Forelimb muscle (tissue), 1 donor: ENCODE measurements at regions not wholly inside any gene's neighbourhood (a gene's known extent, or its start where the extent isn't known, plus 50 kb on each side); places are given as distances from the start of the nearest gene placed in this dataset.

Experiments used
- DNase-seq: peaks from one replicate; pipeline ENCODE4 v3.0.0-alpha.2; 2013; ENCODE audit warnings: low read depth

DNA sequence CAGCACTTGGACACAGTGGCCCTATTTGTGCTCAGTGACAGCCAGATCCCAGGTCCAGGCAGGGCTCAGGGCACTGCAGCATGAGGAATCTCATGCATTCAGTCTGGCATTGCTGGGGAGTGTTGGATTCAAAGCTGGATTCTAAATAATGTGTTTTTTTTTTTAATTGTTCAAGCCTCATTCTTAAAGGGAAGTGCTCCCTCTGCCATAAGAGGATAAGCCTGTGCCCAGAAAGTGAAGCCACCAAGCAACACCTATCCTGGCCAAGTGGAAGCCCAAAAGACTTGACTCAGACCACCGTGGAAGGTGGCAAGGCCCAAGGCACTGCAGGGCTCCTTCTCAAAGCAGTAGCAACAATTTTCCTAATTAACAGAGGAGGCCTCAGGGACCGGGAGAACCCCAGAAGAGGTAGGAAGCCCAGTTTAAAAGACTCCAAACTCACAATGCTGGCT, 135.6 kb downstream of the ACTL7B start:
- DNase-seq = no peak

- peak; percentile 20 for DNase-seq
Observed at GRCh38 chr9:108710424-108710823, 145.4 kb downstream of the ACTL7B start.

- no peak for DNase-seq
Observed at GRCh38 chr9:108709997-108710396, 145.8 kb downstream of the ACTL7B start.

- no peak for DNase-seq
Observed at GRCh38 chr9:108709126-108709525, 146.7 kb downstream of the ACTL7B start.

GRCh38 chr9:108708448-108708847, 147.3 kb downstream of the ACTL7B start:
- no peak for DNase-seq

- DNase-seq = no peak
Observed at GRCh38 chr9:108707120-108707519, 148.7 kb downstream of the ACTL7B start.

GRCh38 chr9:108704156-108704852, 151.5 kb downstream of the ACTL7B start:
- no peak for DNase-seq

DNA sequence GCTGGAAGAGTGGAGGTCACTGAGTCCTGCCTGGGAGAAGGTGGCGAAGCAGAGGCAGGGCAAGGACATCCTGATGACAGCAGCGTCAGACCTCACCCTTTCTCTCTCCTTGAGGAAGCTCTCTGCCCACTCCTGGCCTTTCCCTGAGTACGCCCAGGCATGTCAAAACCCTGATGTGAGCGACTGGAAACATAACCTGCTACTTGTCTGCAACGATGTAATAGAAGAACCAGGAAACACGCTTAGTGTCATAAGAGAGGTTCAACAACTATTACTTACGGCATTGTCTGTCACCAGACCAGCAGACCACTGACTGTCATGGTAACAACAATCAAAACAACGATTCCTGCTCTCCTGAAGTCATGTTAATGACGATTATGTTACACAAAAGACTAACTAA, 152.4 kb downstream of the ACTL7B start:
- DNase-seq = peak; percentile 25

DNA sequence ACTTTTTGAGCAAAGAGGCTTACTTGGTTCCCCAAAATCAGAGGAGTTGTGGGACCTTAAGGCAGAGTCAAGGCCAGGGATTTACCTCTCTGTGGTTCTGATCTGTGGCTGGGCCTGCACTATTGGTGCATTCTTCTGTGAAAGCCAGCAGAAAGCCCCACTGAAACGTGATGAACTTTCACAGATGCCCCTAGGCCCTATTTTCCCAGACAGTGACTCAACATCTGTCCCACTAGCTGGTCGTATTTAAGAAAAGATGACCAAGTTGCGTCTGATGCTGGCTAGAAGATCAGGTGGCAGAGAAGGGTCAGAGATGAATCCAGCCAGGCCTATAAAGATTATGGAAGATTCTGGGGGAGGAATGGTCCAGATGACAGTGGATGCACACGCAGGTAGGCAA, 153.1 kb downstream of the ACTL7B start:
- DNase-seq = no peak

DNA sequence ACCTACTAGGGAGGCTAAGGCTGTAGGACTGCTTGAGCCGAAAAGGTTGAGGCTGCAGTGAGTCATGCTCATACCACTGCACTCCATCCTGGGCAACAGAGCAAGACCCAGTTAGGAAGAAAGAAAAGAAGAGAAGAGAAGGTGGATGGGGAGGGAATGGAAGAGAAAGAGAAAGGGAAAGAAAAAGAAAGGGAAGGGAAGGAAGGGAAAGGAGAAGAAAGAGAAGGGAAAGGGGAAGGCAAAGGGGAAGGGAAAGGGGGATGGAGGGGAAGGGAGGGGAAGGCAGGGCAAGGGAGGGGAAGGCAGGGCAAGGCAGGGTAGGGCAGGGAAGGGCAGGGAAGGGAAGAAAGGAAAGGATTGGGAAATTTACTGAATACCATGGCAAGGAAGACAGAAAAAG, 157.0 kb downstream of the ACTL7B start:
- DNase-seq = no peak

- DNase-seq = no peak
Observed at GRCh38 chr9:108698231-108698630, 157.6 kb downstream of the ACTL7B start.

- no peak for DNase-seq
Observed at GRCh38 chr9:108696156-108696555, 159.6 kb downstream of the ACTL7B start.

DNA sequence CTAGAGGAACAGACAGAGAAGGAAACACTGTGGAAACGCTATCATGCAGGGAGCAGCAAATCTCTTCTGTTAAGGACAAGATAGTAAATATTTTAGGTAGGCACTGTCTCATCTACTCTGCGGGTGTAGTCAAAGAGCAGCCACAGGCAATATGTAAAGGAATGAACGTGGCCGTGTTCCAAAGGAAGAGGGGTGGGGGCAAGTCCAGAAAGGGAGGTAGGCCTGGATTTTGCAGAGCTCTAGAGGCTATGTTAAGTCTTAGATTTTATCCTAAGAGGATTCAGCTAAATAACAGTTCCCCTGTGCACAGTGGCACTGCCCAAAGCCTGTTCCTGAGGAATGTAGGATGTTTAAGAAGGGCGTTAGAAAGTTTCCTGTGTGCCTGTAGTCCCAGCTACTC, 161.6 kb downstream of the ACTL7B start:
- no peak for DNase-seq

DNA sequence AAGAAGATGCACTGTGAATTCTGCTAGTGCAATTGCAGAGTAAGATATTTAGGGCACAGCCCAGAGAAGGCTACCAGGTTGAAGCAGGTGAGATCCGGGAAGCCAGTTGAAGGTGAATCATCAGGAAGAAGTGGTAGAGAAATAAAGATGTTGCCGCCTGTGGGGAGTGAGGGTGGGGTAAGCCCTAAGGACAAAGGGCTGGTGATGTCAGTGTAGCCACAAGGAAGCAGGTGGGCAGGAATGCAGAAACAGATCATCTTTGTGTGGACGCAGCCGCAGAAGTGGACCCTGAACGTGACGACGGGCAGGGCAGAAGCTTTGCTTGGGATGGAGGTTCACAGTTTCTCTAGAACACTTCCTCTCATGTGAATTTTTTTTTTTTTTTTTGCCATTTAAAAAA, 164.2 kb downstream of the ACTL7B start:
- no peak for DNase-seq

DNA sequence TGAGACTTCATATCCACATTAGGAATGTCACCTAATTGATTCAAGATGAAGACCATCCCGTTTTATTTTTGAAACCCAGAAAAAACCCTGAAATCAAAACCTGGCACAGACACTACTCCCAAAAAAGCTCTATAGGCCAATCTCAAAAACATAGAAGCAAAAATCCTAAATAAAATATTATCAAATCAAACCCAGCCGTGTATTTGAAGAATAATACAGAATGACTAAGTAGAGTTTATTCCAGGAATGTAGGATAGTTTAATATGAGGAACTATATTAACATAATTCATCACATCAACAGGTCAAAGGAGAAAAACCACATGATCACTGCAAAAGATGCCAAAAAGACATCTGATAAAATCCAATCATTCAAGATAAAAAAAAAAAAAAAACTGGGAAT, 167.1 kb downstream of the ACTL7B start:
- DNase-seq = no peak

DNA sequence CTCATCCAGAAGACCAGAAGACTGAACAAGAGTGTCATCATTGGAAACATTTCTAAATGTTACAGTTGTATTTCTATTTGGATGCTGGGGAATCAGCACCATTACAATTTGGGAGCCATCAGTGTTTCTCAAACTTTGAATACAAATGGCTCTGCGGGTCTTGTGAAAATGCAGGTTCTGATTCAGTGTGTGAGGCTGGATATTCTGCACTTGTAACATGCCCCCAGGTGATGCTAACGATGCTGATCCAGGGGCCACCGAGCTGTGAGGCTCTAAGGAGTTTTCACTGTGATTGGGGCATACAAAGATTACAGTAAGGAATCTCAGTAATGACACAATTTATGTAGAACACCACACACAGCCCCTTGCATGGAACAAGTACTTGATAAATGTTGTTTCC, 167.7 kb downstream of the ACTL7B start:
- no peak for DNase-seq

DNA sequence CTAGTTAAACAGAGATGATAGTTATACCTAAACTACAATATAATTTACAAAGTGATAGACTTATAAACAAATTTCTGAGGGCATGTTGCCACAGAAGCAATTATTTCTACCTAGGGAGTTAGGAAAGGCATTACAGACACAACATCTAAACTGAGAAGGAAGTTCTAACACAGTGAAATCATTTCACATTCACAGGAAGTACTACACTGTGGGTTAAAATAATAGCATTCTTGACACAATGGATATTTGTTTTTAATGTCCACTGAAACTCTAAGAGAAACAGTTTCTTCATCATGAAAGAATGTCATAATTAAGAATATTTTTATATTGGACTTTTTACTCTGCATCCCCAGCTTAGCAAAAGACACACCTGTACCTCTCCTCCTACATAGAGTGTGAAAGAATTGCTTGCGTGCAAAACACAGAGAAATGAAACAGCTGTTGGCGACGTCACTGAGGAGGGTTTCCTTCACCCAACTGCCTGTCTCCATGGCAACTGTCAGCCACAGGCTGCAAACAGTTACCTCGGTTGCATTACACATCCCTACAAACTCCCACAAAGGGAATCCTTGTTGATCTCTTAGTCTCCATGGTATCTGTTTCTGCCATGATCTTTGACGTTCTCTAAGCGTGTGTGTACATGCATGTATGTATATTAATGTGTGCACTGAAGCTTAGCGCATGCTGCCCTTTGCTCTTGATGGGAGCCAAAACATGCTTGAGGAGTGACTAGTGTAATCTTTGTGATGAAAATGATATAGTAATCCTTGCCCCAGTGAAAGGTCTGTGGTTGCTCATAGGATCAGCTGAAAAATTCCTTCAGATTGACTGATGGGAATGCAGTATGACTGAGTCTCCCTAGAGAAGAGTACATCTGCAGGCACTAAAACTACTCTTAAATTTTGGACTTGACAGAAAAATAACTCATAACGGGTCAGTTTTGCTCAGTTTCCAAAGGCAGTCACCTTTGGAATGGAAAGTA, 168.5 kb downstream of the ACTL7B start:
- DNase-seq = no peak

GRCh38 chr9:108684288-108685025, 171.3 kb downstream of the ACTL7B start:
- no peak for DNase-seq

DNA sequence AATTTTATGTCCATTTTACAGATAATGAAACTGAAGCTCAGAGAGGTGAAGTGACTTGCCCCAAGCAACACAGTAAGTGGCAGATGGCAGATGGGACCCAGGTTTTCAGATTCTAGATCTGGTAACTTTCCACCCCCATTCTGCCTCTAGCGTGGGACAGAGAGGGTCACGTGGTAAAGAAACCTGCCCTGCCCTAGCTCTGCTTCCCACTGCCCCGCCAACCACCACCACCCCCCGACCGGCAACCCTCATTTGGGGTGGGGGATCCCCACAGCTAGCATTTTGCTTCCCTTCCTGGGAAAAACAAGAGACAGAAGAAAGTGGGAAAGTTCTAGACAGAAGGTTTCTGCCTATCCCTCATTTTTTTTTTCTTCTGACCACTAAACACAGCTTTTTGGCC, 172.5 kb downstream of the ACTL7B start:
- no peak for DNase-seq

DNA sequence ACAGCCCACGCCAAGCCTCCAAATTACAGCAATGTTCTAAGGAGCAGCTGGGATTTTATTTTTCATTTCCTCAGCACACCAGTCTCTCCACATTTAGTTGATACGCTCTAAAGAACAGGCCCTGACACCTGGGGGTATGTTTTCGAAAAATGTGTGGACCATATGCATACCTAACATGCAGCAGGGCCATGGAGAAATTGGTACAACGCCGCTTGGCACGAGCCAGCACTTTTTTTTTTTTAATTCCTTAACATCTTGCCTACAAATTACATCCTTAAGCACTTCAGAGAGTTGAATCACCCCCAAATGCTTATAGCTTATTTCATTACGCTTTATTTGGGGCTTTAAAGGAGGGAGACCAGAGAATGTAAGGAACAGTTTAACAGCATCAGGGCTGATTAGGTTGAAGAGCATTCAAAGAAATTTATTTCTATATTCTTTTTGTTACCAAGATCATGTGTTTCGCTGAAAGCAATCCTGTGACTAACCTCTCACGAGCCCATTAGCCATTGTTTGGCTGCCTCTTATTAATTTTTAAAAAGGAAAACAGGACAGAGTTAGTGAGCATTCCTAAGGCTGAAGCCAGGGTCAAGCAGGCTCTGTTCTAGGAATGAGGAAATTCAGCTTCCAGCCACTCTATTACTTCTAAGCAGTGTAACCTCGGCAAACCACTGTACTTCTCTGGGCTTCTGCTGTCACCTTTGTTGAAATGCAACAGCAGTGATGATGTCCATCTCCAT, 173.8 kb downstream of the ACTL7B start:
- no peak for DNase-seq

- DNase-seq = no peak
Observed at GRCh38 chr9:108680946-108681345, 174.8 kb downstream of the ACTL7B start.

GRCh38 chr9:108677776-108678175, 178.0 kb downstream of the ACTL7B start:
- DNase-seq = no peak
